HAP-1 (cell line): ENCODE measurements at regions not wholly inside any gene's neighbourhood (a gene's known extent, or its start where the extent isn't known, plus 50 kb on each side); places are given as distances from the start of the nearest gene placed in this dataset.
A peak's percentile ranks its signal among the peaks of the same experiment; 100 is the strongest.

Experiments used
- DNase-seq, 2 experiments: peaks; one replicate each; pipeline ENCODE4 v3.0.0-alpha.2; 2016 to 2020; ENCODE audit warnings: low spot score in 2 of 2
- H3K27me3 ChIP-seq: fragments of 250-450 bp; sonication (Bioruptor Pico); 2 replicates; pipeline ENCODE4 v1.5.1; 2020; ENCODE audit warnings: low read depth, mild to moderate bottlenecking, moderate library complexity
- H3K36me3 ChIP-seq: fragments of 250-450 bp; sonication (Bioruptor Pico); replicated peaks from 2 replicates; pipeline ENCODE4 v1.5.1; 2020; ENCODE audit warnings: mild to moderate bottlenecking
- H3K4me1 ChIP-seq: fragments of 250-450 bp; sonication (Bioruptor Pico); 2 replicates; pipeline ENCODE4 v1.5.1; 2020; ENCODE audit warnings: mild to moderate bottlenecking
- H3K4me3 ChIP-seq: fragments of 250-450 bp; sonication (Bioruptor Pico); 2 replicates; pipeline ENCODE4 v1.5.1; 2020; ENCODE audit warnings: mild to moderate bottlenecking, moderate library complexity
- H3K9me3 ChIP-seq: fragments of 250-450 bp; sonication (Bioruptor Pico); 2 replicates; pipeline ENCODE4 v1.5.1; 2020; ENCODE audit warnings: mild to moderate bottlenecking, moderate library complexity
- in situ Hi-C: fragments of 300-500 bp; cut with MboI; formaldehyde crosslinking; loops from 3 replicates; pipeline ENCODE4 v1.14.3; 2020; ENCODE audit warnings: low sequenced_read_pairs, inconsistent platforms, mixed read lengths

DNA sequence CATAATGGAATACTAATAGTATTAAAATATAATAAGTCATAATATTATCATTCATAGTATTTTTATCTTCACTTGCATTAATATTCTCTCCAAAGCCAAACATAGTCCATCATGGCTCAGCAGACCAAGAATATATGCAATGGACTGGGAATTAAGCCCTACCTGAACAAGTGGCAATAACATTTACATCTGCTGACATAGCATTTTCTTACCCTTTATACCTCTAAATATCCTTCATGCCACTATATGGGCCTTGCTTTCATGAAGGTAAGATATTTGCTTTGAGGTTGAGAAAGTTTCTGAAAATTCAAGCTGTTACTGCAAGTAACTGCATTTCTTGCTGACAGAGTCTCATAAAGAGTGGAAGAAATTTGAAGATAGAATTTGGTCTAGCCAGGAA is 847.4 kb upstream of the GCFC2 start:
- H3K4me1 ChIP-seq = no peaks in the 10 kb centered on the region
- H3K27me3 ChIP-seq = no peaks in the 10 kb centered on the region
- in situ Hi-C loops = no loop called here
- no peaks in the 10 kb centered on the region for H3K36me3 ChIP-seq
- DNase-seq = no peak
- H3K9me3 ChIP-seq = no peaks in the 10 kb centered on the region
- H3K4me3 ChIP-seq = no peak overlapping the region

DNA sequence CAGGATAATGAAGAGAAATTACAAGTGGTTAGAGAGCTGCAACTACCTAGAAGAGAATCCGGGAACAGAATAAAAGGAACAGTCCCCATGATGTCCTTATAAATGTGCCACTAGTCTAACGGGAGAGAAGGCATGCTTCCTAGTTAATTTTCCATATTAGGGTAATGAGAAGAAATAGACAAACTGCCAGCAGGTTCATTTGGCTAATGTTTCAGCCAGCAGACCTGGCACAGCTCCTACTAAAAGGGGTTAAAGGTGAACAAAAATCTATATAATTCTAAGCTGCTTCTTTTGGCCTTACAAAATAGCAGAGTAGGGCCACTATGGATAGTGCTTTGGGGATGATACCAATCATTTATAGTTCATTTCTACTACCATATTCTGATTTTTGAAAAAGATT is 845.3 kb upstream of the GCFC2 start:
- Histone ChIP-seq H3K4me3 (no peak overlapping the region), H3K4me1 (no peaks in the 10 kb centered on the region), H3K27me3 (no peaks in the 10 kb centered on the region), H3K36me3 (no peaks in the 10 kb centered on the region), H3K9me3 (no peaks in the 10 kb centered on the region)
- in situ Hi-C loops = no loop called here
- DNase-seq = no peak

DNA sequence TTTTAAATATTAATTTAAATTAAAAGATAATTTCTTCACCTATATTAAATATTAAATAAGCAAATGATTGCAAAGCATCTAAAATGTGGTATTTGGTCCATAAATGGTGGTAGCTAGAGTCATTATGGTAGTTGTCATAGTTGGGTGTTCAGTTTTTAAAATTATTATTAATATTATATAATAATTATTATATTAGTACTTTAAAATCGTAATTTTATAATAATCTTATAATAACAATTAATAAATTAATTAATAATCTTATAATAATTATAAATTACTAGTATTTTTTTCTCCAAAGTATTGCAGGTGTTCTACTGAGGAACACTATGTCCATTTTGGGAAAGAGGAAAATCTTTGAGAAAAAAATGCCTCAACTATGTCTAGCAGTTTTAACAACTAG is 835.5 kb upstream of the GCFC2 start:
- Histone ChIP-seq H3K36me3 (no peaks in the 10 kb centered on the region), H3K4me3 (no peak overlapping the region), H3K27me3 (no peaks in the 10 kb centered on the region), H3K9me3 (no peaks in the 10 kb centered on the region), H3K4me1 (no peaks in the 10 kb centered on the region)
- DNase-seq = no peak
- in situ Hi-C loops = no loop called here

DNA sequence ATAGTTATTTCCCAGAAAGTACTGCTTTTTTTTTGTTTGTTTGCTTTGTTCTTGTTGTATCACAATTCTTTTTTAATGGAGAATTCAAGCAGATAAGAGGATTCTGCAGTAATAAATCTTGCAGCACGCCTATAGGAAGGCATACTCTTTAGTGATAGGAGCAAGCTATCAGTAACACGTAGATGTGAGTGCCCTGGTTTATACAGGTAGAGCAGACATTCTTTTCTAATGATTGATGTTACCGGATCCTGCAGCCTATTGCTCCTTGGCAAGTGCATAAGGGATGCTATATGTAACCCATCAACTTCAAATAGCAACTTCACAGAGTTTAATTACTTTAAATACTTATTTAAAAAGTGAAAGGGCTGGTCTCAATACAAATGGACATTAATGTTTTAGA is 834.2 kb upstream of the GCFC2 start:
- no peaks in the 10 kb centered on the region for H3K27me3 ChIP-seq
- H3K9me3 ChIP-seq = no peaks in the 10 kb centered on the region
- in situ Hi-C loops = no loop called here
- no peaks in the 10 kb centered on the region for H3K36me3 ChIP-seq
- DNase-seq = no peak
- H3K4me1 ChIP-seq = no peaks in the 10 kb centered on the region
- H3K4me3 ChIP-seq = no peak overlapping the region

DNA sequence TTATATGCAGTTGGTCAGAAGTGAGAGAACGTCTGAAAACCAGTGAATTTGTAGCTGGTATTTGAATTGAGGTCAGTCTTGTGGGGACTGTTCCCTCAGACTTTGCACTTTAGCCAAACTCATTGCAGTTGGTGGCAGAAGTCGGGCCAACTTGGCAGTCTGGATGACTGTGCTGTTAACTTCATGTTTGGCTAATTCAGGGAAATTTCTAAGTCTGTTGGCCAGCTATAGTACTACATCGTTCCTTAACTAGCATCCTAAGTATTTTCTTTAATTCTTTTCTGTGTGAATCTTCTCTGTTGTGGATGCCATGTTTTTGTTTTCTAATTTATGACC is 806.8 kb upstream of the GCFC2 start:
- H3K36me3 ChIP-seq = no peaks in the 10 kb centered on the region
- H3K27me3 ChIP-seq = no peaks in the 10 kb centered on the region
- peaks cover 5% of the 10 kb centered on the region for H3K4me1 ChIP-seq
- in situ Hi-C loops = no loop called here
- no peaks in the 10 kb centered on the region; the same call in 1 of the 2 replicates for H3K9me3 ChIP-seq
- H3K4me3 ChIP-seq = no peak overlapping the region
- DNase-seq = no peak

DNA sequence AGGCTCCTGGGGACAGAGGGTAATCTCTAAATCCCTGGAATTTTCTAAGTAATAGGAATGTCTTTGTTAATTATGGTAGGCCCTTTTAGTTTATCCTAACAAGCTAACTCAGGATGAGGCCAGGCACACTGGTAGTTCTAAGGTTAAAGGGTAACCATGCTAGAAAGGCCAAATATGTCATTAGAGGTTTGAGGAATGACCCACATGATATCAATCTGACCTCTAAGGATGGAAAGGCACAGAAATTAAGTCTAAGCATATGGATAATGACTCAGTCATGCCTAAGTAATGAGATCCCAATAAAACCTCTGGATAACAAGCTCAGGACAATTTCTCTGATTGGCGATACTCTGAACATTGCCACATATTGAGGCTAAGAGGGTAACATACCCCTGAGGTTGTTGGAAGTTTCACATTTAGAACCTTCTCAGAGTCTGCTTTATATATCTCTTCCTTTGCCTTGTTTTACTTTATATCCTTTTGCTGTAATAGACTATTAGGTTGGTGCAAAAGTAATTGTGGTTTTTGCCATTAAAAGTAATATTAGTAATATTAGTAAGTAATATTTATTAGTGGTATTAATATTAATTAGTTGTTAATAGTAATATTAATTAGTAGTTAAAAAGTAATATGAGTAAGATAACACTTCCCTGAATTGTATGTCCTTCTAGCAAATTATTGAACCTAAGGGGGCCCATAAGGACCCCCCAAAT is 806.3 kb upstream of the GCFC2 start:
- Histone ChIP-seq H3K9me3 (no peaks in the 10 kb centered on the region; the same call in 1 of the 2 replicates), H3K4me1 (peaks cover 6% of the 10 kb centered on the region), H3K36me3 (no peaks in the 10 kb centered on the region), H3K4me3 (no peak overlapping the region), H3K27me3 (no peaks in the 10 kb centered on the region)
- DNase-seq = no peak
- in situ Hi-C loops = no loop called here

DNA sequence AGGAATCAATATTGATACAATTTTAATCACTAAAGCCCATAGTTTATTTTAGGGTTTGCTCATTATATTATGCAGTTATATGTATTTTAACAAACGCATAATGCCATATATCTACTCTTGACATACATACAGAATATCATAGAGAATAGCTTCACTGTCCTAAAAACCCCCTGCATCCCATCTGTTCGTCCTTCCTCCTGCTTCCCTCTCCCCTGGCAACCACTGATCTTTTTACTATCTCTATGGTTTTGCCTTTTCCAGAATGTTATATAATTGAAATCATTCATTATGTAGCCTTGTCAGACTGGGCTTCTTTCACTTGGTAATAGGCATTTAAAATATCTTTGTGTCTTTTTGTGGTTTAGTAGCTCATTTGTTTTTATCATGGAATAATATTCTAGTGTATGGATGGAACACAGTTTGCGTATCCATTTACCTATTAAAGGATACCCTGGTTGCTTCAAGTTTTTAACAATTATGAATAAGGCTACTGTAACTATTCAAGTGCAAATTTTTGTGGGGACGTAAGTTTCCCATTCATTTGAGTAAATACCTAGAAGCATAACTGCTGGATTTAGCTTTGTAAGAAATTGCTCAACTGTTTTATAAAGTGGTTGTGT is 801.6 kb upstream of the GCFC2 start:
- DNase-seq = peak; percentile 11 to 92
- Histone ChIP-seq H3K4me3 (no peak overlapping the region), H3K27me3 (no peaks in the 10 kb centered on the region), H3K9me3 (no peaks in the 10 kb centered on the region; the same call in 1 of the 2 replicates), H3K36me3 (no peaks in the 10 kb centered on the region), H3K4me1 (peaks cover 7% of the 10 kb centered on the region)
- in situ Hi-C loops = no loop called here

DNA sequence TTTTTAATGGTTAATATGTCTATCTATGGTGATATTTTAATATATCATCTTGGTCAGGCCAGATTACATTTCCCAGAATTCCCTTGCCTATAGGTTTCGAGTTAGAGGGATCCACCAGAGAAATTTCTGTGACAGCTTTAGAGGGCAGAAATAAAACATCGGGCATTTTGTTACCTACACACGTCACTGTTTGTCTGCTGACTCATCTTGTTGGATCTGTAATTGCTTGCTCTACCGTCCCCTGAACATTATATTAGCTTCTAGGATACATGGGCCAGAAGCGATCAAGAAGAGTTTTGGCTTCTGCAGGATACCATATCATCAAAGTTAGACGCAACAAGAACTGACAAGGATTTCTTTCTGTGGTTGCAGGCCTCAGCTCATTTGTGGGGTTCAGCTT is 795.8 kb upstream of the GCFC2 start:
- Histone ChIP-seq H3K4me3 (no peak overlapping the region), H3K4me1 (no peaks in the 10 kb centered on the region), H3K9me3 (no peaks in the 10 kb centered on the region), H3K36me3 (no peaks in the 10 kb centered on the region), H3K27me3 (no peaks in the 10 kb centered on the region)
- in situ Hi-C loops = no loop called here
- DNase-seq = no peak

DNA sequence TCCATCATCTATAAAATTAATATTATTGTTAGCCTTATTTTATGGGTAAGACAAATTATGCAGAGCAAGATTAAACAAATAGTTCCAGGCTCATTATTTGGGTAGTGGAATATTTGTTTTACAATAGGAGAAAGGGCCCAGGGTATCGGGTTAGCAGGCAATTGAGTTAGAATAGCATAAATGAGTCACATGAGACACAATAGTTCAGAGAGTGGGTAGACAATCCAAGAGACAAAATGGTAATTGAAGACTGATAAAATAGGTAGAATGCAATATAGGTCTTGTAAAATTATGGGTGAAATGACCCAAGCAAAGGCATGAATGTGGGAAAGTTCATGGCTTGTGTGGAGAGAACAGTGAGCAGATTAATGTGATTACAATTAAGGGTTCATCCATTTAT is 790.9 kb upstream of the GCFC2 start:
- Histone ChIP-seq H3K4me3 (no peak overlapping the region), H3K27me3 (no peaks in the 10 kb centered on the region), H3K36me3 (no peaks in the 10 kb centered on the region), H3K9me3 (no peaks in the 10 kb centered on the region), H3K4me1 (no peaks in the 10 kb centered on the region)
- in situ Hi-C loops = no loop called here
- DNase-seq = peak in 1 of 2 experiments; percentile 4

DNA sequence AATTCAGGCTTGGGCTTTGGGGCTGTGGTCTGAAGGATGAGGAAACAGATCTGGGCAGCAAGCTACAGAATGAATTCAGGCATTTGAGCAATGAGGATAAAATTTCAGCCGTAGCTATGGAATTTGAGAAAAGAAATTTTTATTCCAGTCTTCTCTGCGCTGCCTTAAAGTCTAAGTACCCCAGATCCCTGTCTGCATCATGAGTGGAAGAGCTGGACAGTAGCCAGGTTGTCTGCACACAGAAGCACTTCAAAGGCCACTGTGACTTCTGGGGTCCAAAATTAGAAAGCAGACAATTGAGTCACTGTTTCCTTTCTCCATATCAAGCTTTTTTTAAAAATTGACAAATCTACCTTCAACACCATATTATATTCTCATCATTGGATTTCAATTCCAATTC is 787.6 kb upstream of the GCFC2 start:
- no peaks in the 10 kb centered on the region for H3K9me3 ChIP-seq
- H3K27me3 ChIP-seq = no peaks in the 10 kb centered on the region
- DNase-seq = no peak
- H3K4me1 ChIP-seq = no peaks in the 10 kb centered on the region
- H3K36me3 ChIP-seq = no peaks in the 10 kb centered on the region
- in situ Hi-C loops = no loop called here
- H3K4me3 ChIP-seq = no peak overlapping the region

DNA sequence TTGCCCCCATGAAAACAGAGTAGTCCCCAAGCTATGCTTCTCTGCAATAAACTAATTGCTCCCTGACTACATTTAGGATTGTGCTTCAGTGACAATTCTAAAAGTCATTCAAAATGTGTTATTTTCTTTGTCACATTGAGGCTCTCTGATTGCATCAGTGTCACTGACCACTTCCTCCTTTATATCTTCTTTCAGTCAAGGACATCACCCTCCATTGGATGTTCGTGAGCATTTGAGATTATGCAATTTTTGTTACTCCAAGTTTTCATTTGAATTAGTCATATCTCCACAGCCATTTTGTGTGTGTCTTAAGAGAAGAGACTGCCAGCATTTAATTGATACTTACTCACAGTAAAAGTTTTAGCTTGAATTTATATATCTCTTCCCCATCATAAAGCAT is 780.8 kb upstream of the GCFC2 start:
- Histone ChIP-seq H3K4me3 (no peak overlapping the region), H3K9me3 (no peaks in the 10 kb centered on the region), H3K4me1 (no peaks in the 10 kb centered on the region), H3K36me3 (no peaks in the 10 kb centered on the region), H3K27me3 (no peaks in the 10 kb centered on the region)
- DNase-seq = no peak
- in situ Hi-C loops = no loop called here

DNA sequence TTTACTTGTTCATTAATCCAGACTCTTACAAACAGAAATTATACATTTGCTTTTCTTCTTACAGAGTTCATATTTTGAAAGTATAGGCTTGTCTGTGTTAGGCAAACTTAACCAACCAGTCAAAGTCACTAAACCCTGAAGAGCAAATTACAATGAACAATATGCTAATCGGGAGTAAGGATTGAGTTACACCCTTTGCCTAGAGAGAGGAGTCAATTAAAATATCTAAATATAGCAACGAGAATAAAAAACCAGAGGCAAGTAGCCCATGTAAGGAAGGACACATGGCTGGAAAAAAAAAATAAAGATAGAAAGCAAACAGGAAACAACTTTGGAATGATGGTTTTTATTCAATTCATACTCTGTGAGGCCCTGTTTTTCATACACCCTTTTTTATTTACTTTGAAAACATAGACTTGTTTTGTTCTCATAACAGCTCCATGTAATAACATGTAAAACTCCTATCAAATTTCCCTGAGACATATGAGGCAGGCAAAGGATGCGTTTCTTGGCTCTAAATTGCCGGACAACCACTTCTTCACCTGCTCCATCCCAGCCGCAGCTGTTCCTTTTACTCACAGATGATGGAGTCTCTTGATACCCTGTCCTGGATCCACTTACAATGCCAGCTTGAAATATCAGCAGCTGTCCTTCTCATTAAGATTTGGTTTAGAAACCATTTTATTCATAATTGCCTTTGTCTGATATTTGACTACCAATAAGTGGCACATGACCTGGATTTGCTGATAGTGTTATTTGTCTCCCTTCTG is 767.7 kb upstream of the GCFC2 start:
- H3K4me1 ChIP-seq = peaks cover 10% of the 10 kb centered on the region
- DNase-seq = peak in 1 of 2 experiments; percentile 31
- no peaks in the 10 kb centered on the region for H3K9me3 ChIP-seq
- no peaks in the 10 kb centered on the region for H3K36me3 ChIP-seq
- in situ Hi-C loops = no loop called here
- H3K4me3 ChIP-seq = no peak overlapping the region
- no peaks in the 10 kb centered on the region for H3K27me3 ChIP-seq

DNA sequence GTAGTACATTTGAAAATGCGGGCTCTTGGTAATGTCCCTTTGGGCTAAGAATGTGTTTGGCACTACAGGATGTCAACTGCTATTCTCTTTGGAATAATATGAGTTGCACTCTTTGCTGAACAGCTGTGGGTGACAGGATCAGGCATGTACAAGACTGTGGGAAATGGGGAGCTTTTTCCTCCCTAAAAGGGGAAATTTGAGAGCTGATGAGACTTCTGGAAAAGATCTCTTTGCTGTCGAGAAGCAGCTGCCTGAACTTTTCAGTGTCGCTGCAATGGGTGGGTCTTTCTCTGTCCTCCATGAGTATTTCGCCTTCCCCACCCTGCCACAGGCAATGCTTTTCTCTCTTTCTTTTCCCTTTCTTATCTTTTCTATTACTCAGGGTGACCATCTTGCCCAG is 762.2 kb upstream of the GCFC2 start:
- Histone ChIP-seq H3K9me3 (no peaks in the 10 kb centered on the region), H3K36me3 (no peaks in the 10 kb centered on the region), H3K4me3 (no peak overlapping the region), H3K27me3 (no peaks in the 10 kb centered on the region), H3K4me1 (peaks cover 1% of the 10 kb centered on the region)
- no peak for DNase-seq
- in situ Hi-C loops = no loop called here

DNA sequence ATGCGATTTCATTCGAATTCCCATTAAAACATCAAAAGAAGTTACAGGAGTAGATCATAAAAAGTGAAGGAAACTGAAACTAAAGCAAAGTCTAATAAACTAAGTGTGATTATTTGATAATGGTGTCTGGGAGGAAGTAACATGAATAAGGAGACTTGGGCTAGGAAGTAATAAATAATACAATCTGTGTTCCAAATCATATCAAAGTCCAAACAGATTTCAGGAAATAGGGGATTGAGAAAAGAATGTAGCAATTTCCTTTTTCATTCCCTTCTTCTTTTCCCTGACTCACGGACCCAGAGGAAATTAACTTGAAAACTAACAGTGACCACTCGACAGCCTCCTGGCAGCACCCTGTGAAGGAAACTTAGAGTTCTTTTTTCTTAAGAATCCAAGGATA is 758.4 kb upstream of the GCFC2 start:
- H3K36me3 ChIP-seq = no peaks in the 10 kb centered on the region
- no peaks in the 10 kb centered on the region for H3K4me1 ChIP-seq
- no peak overlapping the region for H3K4me3 ChIP-seq
- H3K9me3 ChIP-seq = no peaks in the 10 kb centered on the region
- DNase-seq = no peak
- in situ Hi-C loops = no loop called here
- H3K27me3 ChIP-seq = no peaks in the 10 kb centered on the region
